Neutrophil (primary cell): ENCODE measurements at regions not wholly inside any gene's neighbourhood (a gene's known extent, or its start where the extent isn't known, plus 50 kb on each side); places are given as distances from the start of the nearest gene placed in this dataset.

Experiments
- H3K27ac ChIP-seq: fragments of 200-600 bp; sonication (generic); 2 replicates; pipeline ENCODE4 v1.5.1; 2016; ENCODE audit warnings: mild to moderate bottlenecking, moderate library complexity
- H3K27me3 ChIP-seq: fragments of 200-600 bp; sonication (generic); 2 replicates; pipeline ENCODE4 v1.6.0; 2016; ENCODE audit warnings: mild to moderate bottlenecking
- H3K36me3 ChIP-seq: fragments of 200-600 bp; sonication (generic); 2 replicates; pipeline ENCODE4 v1.5.1; 2017
- H3K4me1 ChIP-seq, 2 experiments: fragments of 200-600 bp in 1 of 2; sonication (generic) in 1 of 2; 1 replicate in 1 of 2; 2 replicates in 1 of 2; pipeline versions ENCODE4 v1.5.1 to v1.6.1; 2013 to 2016; ENCODE audit warnings: low read depth in 1 of 2, low read length in 1 of 2, mild to moderate bottlenecking in 1 of 2, moderate library complexity in 1 of 2; ENCODE audit not compliant: control insufficient read depth in 1 of 2, insufficient read depth in 1 of 2
- H3K4me3 ChIP-seq, 2 experiments: fragments of 200-600 bp in 1 of 2; sonication (generic) in 1 of 2; 1 replicate in 1 of 2; 2 replicates in 1 of 2; pipeline ENCODE4 v1.5.1; 2013 to 2016; ENCODE audit warnings: low read depth in 1 of 2, low read length in 1 of 2, mild to moderate bottlenecking in 1 of 2, moderate library complexity in 1 of 2
- H3K9me3 ChIP-seq: fragments of 200-600 bp; sonication (generic); 2 replicates; pipeline ENCODE4 v1.5.1; 2016
- CTCF ChIP-seq: fragments of 200-600 bp; sonication (generic); IDR thresholded peaks from 2 replicates; pipeline ENCODE4 v1.5.1; 2016; ENCODE audit warnings: antibody characterized with exemption

GRCh38 chr5:155628346-155628745 is 614.8 kb downstream of the KIF4B start:
- no peaks in the 10 kb centered on the region for H3K27me3 ChIP-seq
- no peak overlapping the region for H3K27ac ChIP-seq
- H3K9me3 ChIP-seq = no peaks in the 10 kb centered on the region
- no peaks in the 10 kb centered on the region for H3K36me3 ChIP-seq
- H3K4me1 ChIP-seq = no peaks in the 10 kb centered on the region
- no peak overlapping the region for H3K4me3 ChIP-seq
- no peak for TF ChIP-seq CTCF

- no peak for TF ChIP-seq CTCF
- Histone ChIP-seq H3K9me3 (no peaks in the 10 kb centered on the region), H3K36me3 (no peaks in the 10 kb centered on the region), H3K27ac (no peak overlapping the region), H3K27me3 (no peaks in the 10 kb centered on the region), H3K4me3 (no peak overlapping the region), H3K4me1 (no peaks in the 10 kb centered on the region)
These were observed 616.0 kb downstream of the KIF4B start for GRCh38 chr5:155629597-155629996.

- H3K4me1 ChIP-seq = no peaks in the 10 kb centered on the region
- no peaks in the 10 kb centered on the region for H3K9me3 ChIP-seq
- no peak for TF ChIP-seq CTCF
- no peak overlapping the region for H3K27ac ChIP-seq
- H3K4me3 ChIP-seq = no peak overlapping the region
- no peaks in the 10 kb centered on the region for H3K36me3 ChIP-seq
- H3K27me3 ChIP-seq = no peaks in the 10 kb centered on the region
These were observed 617.6 kb downstream of the KIF4B start for GRCh38 chr5:155631116-155631515.

GRCh38 chr5:155633338-155633957 is 619.9 kb downstream of the KIF4B start:
- no peaks in the 10 kb centered on the region for H3K9me3 ChIP-seq
- TF ChIP-seq CTCF = no peak
- no peaks in the 10 kb centered on the region for H3K27me3 ChIP-seq
- H3K27ac ChIP-seq = no peak overlapping the region
- H3K4me1 ChIP-seq = no peaks in the 10 kb centered on the region
- H3K4me3 ChIP-seq = no peak overlapping the region
- no peaks in the 10 kb centered on the region for H3K36me3 ChIP-seq

GRCh38 chr5:155649666-155650065 is 636.1 kb downstream of the KIF4B start:
- H3K9me3 ChIP-seq = no peaks in the 10 kb centered on the region
- no peak overlapping the region for H3K27ac ChIP-seq
- H3K4me3 ChIP-seq = no peak overlapping the region
- no peak for TF ChIP-seq CTCF
- no peaks in the 10 kb centered on the region for H3K36me3 ChIP-seq
- no peaks in the 10 kb centered on the region for H3K27me3 ChIP-seq
- no peaks in the 10 kb centered on the region for H3K4me1 ChIP-seq

- no peak for TF ChIP-seq CTCF
- no peaks in the 10 kb centered on the region for H3K27me3 ChIP-seq
These were observed 642.0 kb downstream of the KIF4B start for GRCh38 chr5:155655569-155655968.

More at GRCh38 chr5:155655569-155655968, 642.0 kb downstream of the KIF4B start:
- H3K4me3 ChIP-seq = no peak overlapping the region
- H3K27ac ChIP-seq = no peak overlapping the region
- no peaks in the 10 kb centered on the region for H3K36me3 ChIP-seq
- H3K4me1 ChIP-seq = no peaks in the 10 kb centered on the region
- H3K9me3 ChIP-seq = no peaks in the 10 kb centered on the region
